ENCODE measurements at regions not wholly inside any gene's neighbourhood (a gene's known extent, or its start where the extent isn't known, plus 50 kb on each side); places are given as distances from the start of the nearest gene placed in this dataset.

DNA sequence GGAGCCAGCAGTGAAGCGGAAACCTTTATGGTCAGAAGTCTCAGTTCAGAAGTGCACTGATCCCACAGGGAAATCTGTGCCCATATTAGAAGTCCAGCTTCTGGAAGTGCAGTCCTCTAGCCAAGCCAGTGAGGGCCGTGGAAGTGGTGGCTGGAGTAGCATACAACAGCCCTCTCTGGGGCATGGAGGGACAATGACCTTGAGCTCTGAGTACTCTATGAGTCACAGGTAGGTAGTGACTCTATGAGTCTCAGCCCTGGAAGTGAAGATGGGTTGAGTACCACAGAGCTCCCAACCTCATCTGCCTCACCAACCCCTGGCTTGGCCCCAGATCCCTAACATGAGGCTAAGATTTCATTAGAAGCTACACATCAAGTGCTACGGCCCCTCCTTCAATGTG lies 205.9 kb upstream of the PPP2R3A start:
- TF ChIP-seq CTCF (IDR thresholded peaks at IDR 0.05) (no peak), POLR2A (IDR thresholded peaks at IDR 0.05) (no peak), POLR2AphosphoS5 (IDR thresholded peaks at IDR 0.05) (no peak), EP300 (IDR thresholded peaks at IDR 0.05) (no peak)
- no peaks in the 10 kb centered on the region for H3K27me3 ChIP-seq
- no peak for DNase-seq (ENCODE audit: low spot score in 2 of 2)
- H3K4me1 ChIP-seq, result no peaks in the 10 kb centered on the region
- WGBS, result 100% methylated on average over 3 of the region's 3 CpGs
- no peaks in the 10 kb centered on the region for H3K36me3 ChIP-seq
- no peak overlapping the region for H3K27ac ChIP-seq
- no peaks in the 10 kb centered on the region for H3K9me3 ChIP-seq
- H3K4me3 ChIP-seq, result no peak overlapping the region

DNA sequence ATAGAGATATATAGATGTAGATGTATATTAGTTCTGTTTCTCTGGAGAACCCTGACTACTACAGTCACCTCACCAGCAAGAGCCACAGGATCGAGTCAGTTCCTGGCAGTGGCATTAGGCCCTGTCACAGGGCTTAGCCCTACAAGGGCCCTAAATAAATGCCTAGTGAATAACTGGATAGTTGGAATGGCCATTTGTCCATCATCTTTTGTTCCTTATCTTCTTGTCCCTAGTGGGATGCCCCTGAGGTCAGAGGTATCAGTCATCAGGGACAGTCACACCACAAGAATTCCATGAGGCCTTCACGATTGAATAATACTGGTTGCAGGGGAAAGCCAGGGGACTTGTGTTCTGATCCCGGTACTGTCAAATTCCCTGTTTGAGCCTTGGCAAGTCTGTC lies 204.9 kb upstream of the PPP2R3A start:
- H3K9me3 ChIP-seq, result no peaks in the 10 kb centered on the region
- WGBS, result 92% methylated on average over 3 of the region's 3 CpGs
- H3K4me1 ChIP-seq, result no peaks in the 10 kb centered on the region
- TF ChIP-seq EP300 (IDR thresholded peaks at IDR 0.05) (no peak), POLR2A (IDR thresholded peaks at IDR 0.05) (no peak), POLR2AphosphoS5 (IDR thresholded peaks at IDR 0.05) (no peak), CTCF (IDR thresholded peaks at IDR 0.05) (no peak)
- H3K4me3 ChIP-seq, result no peak overlapping the region
- H3K27ac ChIP-seq, result no peak overlapping the region
- H3K27me3 ChIP-seq, result no peaks in the 10 kb centered on the region
- no peak for DNase-seq (ENCODE audit: low spot score in 2 of 2)
- H3K36me3 ChIP-seq, result no peaks in the 10 kb centered on the region

- WGBS, result 55% methylated on average over 4 of the region's 4 CpGs
- no peak for DNase-seq (ENCODE audit: low spot score in 2 of 2)
- Histone ChIP-seq H3K4me1 (no peaks in the 10 kb centered on the region), H3K4me3 (no peak overlapping the region), H3K36me3 (no peaks in the 10 kb centered on the region), H3K27ac (no peak overlapping the region), H3K9me3 (no peaks in the 10 kb centered on the region), H3K27me3 (no peaks in the 10 kb centered on the region)
- TF ChIP-seq CTCF (IDR thresholded peaks at IDR 0.05), result no peak
- no peak for TF ChIP-seq EP300 (IDR thresholded peaks at IDR 0.05)
- TF ChIP-seq POLR2A (IDR thresholded peaks at IDR 0.05), result no peak
- no peak for TF ChIP-seq POLR2AphosphoS5 (IDR thresholded peaks at IDR 0.05)
Observed at GRCh38 chr3:135762188-135762856, 203.2 kb upstream of the PPP2R3A start.

DNA sequence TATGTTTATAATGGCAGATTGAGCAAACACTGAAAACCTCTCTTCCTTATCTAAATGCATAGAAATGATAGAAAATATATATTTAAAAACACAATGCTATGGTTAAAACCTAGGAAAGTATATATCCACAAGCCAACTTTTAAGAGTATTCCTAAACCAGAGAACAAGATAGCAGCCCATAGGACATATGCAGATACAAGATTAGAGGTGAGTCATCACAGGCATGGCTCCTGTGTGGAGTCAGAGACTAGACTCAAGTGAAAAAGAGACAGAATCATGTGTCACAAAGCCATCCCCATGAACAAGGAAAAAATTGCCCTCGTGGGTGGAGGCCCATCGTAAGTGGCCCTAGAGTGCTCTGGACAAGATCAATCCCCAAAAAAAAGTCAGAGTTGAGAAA lies 199.4 kb upstream of the PPP2R3A start:
- no peaks in the 10 kb centered on the region for H3K27me3 ChIP-seq
- no peaks in the 10 kb centered on the region for H3K4me1 ChIP-seq
- H3K4me3 ChIP-seq, result no peak overlapping the region
- WGBS, result 78% methylated on average over 2 of the region's 2 CpGs
- H3K27ac ChIP-seq, result no peak overlapping the region
- H3K36me3 ChIP-seq, result no peaks in the 10 kb centered on the region
- no peaks in the 10 kb centered on the region for H3K9me3 ChIP-seq
- no peak for TF ChIP-seq EP300 (IDR thresholded peaks at IDR 0.05)
- TF ChIP-seq POLR2AphosphoS5 (IDR thresholded peaks at IDR 0.05), result no peak
- TF ChIP-seq CTCF (IDR thresholded peaks at IDR 0.05), result no peak
- no peak for TF ChIP-seq POLR2A (IDR thresholded peaks at IDR 0.05)
- DNase-seq (ENCODE audit: low spot score in 2 of 2), result no peak

GRCh38 chr3:135771760-135772159 lies 193.8 kb upstream of the PPP2R3A start:
- no peaks in the 10 kb centered on the region for H3K36me3 ChIP-seq
- 60% methylated on average over 3 of the region's 3 CpGs for whole genome bisulfite sequencing
- no peak for TF ChIP-seq POLR2A (IDR thresholded peaks at IDR 0.05)
- H3K4me3 ChIP-seq, result no peak overlapping the region
- no peak overlapping the region for H3K27ac ChIP-seq
- H3K27me3 ChIP-seq, result no peaks in the 10 kb centered on the region
- no peaks in the 10 kb centered on the region for H3K9me3 ChIP-seq
- no peaks in the 10 kb centered on the region for H3K4me1 ChIP-seq
- DNase-seq (ENCODE audit: low spot score in 2 of 2), result no peak

- no peak for DNase-seq (ENCODE audit: low spot score in 2 of 2)
- WGBS, result 76% methylated on average over 1 of the region's 1 CpG
- TF ChIP-seq POLR2A (IDR thresholded peaks at IDR 0.05) (no peak), EP300 (IDR thresholded peaks at IDR 0.05) (no peak), POLR2AphosphoS5 (IDR thresholded peaks at IDR 0.05) (no peak), CTCF (IDR thresholded peaks at IDR 0.05) (no peak)
Observed at GRCh38 chr3:135779024-135779423, 186.5 kb upstream of the PPP2R3A start.

More at GRCh38 chr3:135779024-135779423, 186.5 kb upstream of the PPP2R3A start:
- Histone ChIP-seq H3K36me3 (no peaks in the 10 kb centered on the region), H3K9me3 (no peaks in the 10 kb centered on the region), H3K27ac (no peak overlapping the region), H3K4me1 (no peaks in the 10 kb centered on the region), H3K4me3 (no peak overlapping the region), H3K27me3 (no peaks in the 10 kb centered on the region)
